H9 (cell line): ENCODE measurements at regions not wholly inside any gene's neighbourhood (a gene's known extent, or its start where the extent isn't known, plus 50 kb on each side); places are given as distances from the start of the nearest gene placed in this dataset.

Source experiments
- DNase-seq: peaks from one replicate; pipeline ENCODE4 v3.0.0-alpha.2; 2017
- H2AFZ ChIP-seq: one replicate; pipeline ENCODE4 v1.6.1; 2013; ENCODE audit warnings: mild to moderate bottlenecking, low read length, control low read depth, moderate library complexity
- H2AK5ac ChIP-seq: 2 replicates; pipeline ENCODE4 v1.6.1; 2013; ENCODE audit warnings: low read length, control low read depth, mixed read lengths; ENCODE audit not compliant: insufficient read length
- H2BK120ac ChIP-seq: one replicate; pipeline ENCODE4 v1.6.1; 2013; ENCODE audit warnings: low read depth, mild to moderate bottlenecking, low read length, control low read depth, inconsistent platforms; ENCODE audit not compliant: poor library complexity, severe bottlenecking
- H2BK12ac ChIP-seq: 2 replicates; pipeline ENCODE4 v1.6.1; 2013; ENCODE audit warnings: low read length, control low read depth, mixed read lengths, low read depth; ENCODE audit not compliant: insufficient read length
- H2BK15ac ChIP-seq: 2 replicates; pipeline ENCODE4 v1.6.1; 2013; ENCODE audit warnings: low read depth, low read length, control low read depth
- H2BK20ac ChIP-seq: one replicate; pipeline ENCODE4 v1.6.1; 2013; ENCODE audit warnings: low read depth, mild to moderate bottlenecking, low read length, control low read depth, inconsistent platforms; ENCODE audit not compliant: poor library complexity, severe bottlenecking
- H2BK5ac ChIP-seq: 2 replicates; pipeline ENCODE4 v1.6.1; 2013; ENCODE audit warnings: low read length, control low read depth, mixed read lengths; ENCODE audit not compliant: insufficient read length
- H3K14ac ChIP-seq: 2 replicates; pipeline ENCODE4 v1.6.1; 2013; ENCODE audit warnings: low read length, control low read depth; ENCODE audit not compliant: insufficient read depth
- H3K18ac ChIP-seq: 2 replicates; pipeline ENCODE4 v1.6.1; 2013; ENCODE audit warnings: low read depth, mild to moderate bottlenecking, mixed read lengths, low read length, control low read depth; ENCODE audit not compliant: insufficient read length
- H3K23ac ChIP-seq: 2 replicates; pipeline ENCODE4 v1.6.1; 2013; ENCODE audit warnings: low read length, control low read depth, mixed read lengths, low read depth; ENCODE audit not compliant: insufficient read length
- H3K23me2 ChIP-seq: 2 replicates; pipeline ENCODE4 v1.6.1; 2013; ENCODE audit warnings: low read depth, mild to moderate bottlenecking, mixed read lengths, low read length, control low read depth; ENCODE audit not compliant: insufficient read length, poor library complexity, severe bottlenecking
- H3K27ac ChIP-seq: 2 replicates; pipeline ENCODE4 v1.5.1; 2013; ENCODE audit warnings: low read length, control low read depth, mixed read lengths, low read depth; ENCODE audit not compliant: insufficient read length
- H3K27me3 ChIP-seq: 2 replicates; pipeline ENCODE4 v1.6.1; 2013; ENCODE audit warnings: low read length, control low read depth, inconsistent platforms; ENCODE audit not compliant: insufficient read depth
- H3K4ac ChIP-seq: 2 replicates; pipeline ENCODE4 v1.6.1; 2013; ENCODE audit warnings: low read depth, mild to moderate bottlenecking, control low read depth, inconsistent platforms, low read length, moderate library complexity
- H3K4me1 ChIP-seq: 2 replicates; pipeline ENCODE4 v1.6.1; 2013; ENCODE audit warnings: low read length, control low read depth, inconsistent platforms; ENCODE audit not compliant: insufficient read depth
- H3K4me2 ChIP-seq: 2 replicates; pipeline ENCODE4 v1.6.1; 2013; ENCODE audit warnings: low read length, control low read depth, mixed read lengths; ENCODE audit not compliant: insufficient read length, insufficient read depth
- H3K56ac ChIP-seq: 2 replicates; pipeline ENCODE4 v1.6.1; 2013; ENCODE audit warnings: low read depth, mild to moderate bottlenecking, mixed read lengths, low read length, control low read depth; ENCODE audit not compliant: insufficient read length
- H3K79me1 ChIP-seq: 2 replicates; pipeline ENCODE4 v1.6.1; 2013; ENCODE audit warnings: low read depth, mild to moderate bottlenecking, moderate library complexity, low read length, control low read depth, inconsistent platforms; ENCODE audit not compliant: insufficient read depth, poor library complexity, severe bottlenecking
- H3K79me2 ChIP-seq: 2 replicates; pipeline ENCODE4 v1.6.1; 2013; ENCODE audit warnings: low read length, control low read depth, inconsistent platforms; ENCODE audit not compliant: insufficient read depth
- H3K9ac ChIP-seq: 2 replicates; pipeline ENCODE4 v1.6.1; 2013; ENCODE audit warnings: low read length, control low read depth, mixed read lengths; ENCODE audit not compliant: insufficient read length; ENCODE audit errors: extremely low read depth
- H3K9me3 ChIP-seq: one replicate; pipeline ENCODE4 v1.6.1; 2013; ENCODE audit warnings: low read depth, low read length, inconsistent platforms; ENCODE audit not compliant: control insufficient read depth
- H3T11ph ChIP-seq: one replicate; pipeline ENCODE4 v1.6.1; 2013; ENCODE audit warnings: mild to moderate bottlenecking, low read length, control low read depth, inconsistent platforms
- H4K20me1 ChIP-seq: one replicate; pipeline ENCODE4 v1.6.1; 2013; ENCODE audit not compliant: control insufficient read depth, insufficient read length, insufficient read depth
- H4K5ac ChIP-seq: 2 replicates; pipeline ENCODE4 v1.6.1; 2013; ENCODE audit warnings: low read depth, mild to moderate bottlenecking, mixed read lengths, low read length, control low read depth; ENCODE audit not compliant: insufficient read length
- H4K8ac ChIP-seq: replicated peaks from 2 replicates; pipeline ENCODE4 v1.6.1; 2013; ENCODE audit warnings: low read length, control low read depth, mixed read lengths, low read depth; ENCODE audit not compliant: insufficient read length
- H4K91ac ChIP-seq: 2 replicates; pipeline ENCODE4 v1.6.1; 2013; ENCODE audit warnings: low read depth, mild to moderate bottlenecking, moderate library complexity, mixed read lengths, low read length, control low read depth; ENCODE audit not compliant: insufficient read length
- H3K27ac Mint-ChIP-seq, 3 experiments: 2 replicates in 2 of 3; 3 replicates in 1 of 3; pipeline ENCODE4 v1.8.0; 2020 to 2021; ENCODE audit warnings: mixed read lengths in 3 of 3, mild to moderate bottlenecking in 1 of 3, moderate library complexity in 1 of 3
- H3K27me3 Mint-ChIP-seq: 2 replicates; pipeline ENCODE4 v1.8.0; 2021; ENCODE audit warnings: low read depth, mild to moderate bottlenecking, moderate library complexity, mixed read lengths
- H3K36me3 Mint-ChIP-seq, 3 experiments: 2 replicates in 2 of 3; 3 replicates in 1 of 3; pipeline ENCODE4 v1.8.0; 2020 to 2021; ENCODE audit warnings: low read depth in 3 of 3, mixed read lengths in 3 of 3; ENCODE audit not compliant: insufficient read depth in 1 of 3
- H3K4me1 Mint-ChIP-seq, 2 experiments: 2 replicates each; pipeline ENCODE4 v1.8.0; 2020; ENCODE audit warnings: mixed read lengths in 2 of 2
- H3K4me3 Mint-ChIP-seq, 2 experiments: 2 replicates in 1 of 2; 3 replicates in 1 of 2; pipeline ENCODE4 v1.8.0; 2020 to 2021; ENCODE audit warnings: mild to moderate bottlenecking in 2 of 2, mixed read lengths in 2 of 2, moderate library complexity in 1 of 2
- H3K9me3 Mint-ChIP-seq, 2 experiments: 2 replicates in 1 of 2; 3 replicates in 1 of 2; pipeline ENCODE4 v1.8.0; 2020; ENCODE audit warnings: mild to moderate bottlenecking in 2 of 2, mixed read lengths in 2 of 2, moderate library complexity in 1 of 2
- WGBS: extraction: QIAGEN DNeasy Blood & Tissue Kit; methylation state at CpG from one replicate; pipeline ENCODE4 v1.1.7; 2013; ENCODE audit warnings: missing lambda C conversion rate, low lambda C conversion rate, mixed read lengths; ENCODE audit not compliant: insufficient read length; ENCODE audit errors: extremely low coverage; 5-methylcytosine and 5-hydroxymethylcytosine counted together
- TF ChIP-seq, protein P1 (sequence below): fragments of 200-600 bp; sonication (generic); conservative IDR thresholded peaks from 3 replicates; pipeline ENCODE4 v1.8.0; 2021; ENCODE audit warnings: antibody characterized with exemption, mild to moderate bottlenecking

DNA sequence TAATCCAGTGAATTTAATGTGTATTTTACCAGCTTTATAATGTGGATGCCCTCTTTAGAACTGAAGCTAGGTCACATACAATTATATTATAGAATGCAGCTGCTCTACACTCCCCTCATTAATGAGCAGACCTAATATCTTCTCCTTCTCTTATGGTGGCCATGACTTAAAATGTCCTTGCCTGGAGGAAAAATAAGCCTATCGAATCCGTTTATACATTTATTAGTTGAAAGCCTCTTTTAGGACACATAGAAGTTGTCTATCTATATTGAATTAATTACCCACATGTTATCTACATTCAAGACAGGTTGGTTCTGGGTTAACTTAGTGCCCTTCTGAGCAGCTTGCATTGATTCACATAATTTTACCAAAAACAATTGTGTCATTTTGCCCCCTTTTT is 1716.8 kb downstream of the HACE1 start:
- Mint-ChIP-seq H3K4me1 (no peaks in the 10 kb centered on the region), H3K27ac (no peak overlapping the region), H3K4me3 (no peak overlapping the region), H3K9me3 (no peaks in the 10 kb centered on the region), H3K36me3 (no peaks in the 10 kb centered on the region), H3K27me3 (no peaks in the 10 kb centered on the region)
- Histone ChIP-seq H2BK15ac (no peak overlapping the region), H2AK5ac (no peak overlapping the region), H4K91ac (no peak overlapping the region), H3K79me2 (no peaks in the 10 kb centered on the region), H3K23me2 (no peaks in the 10 kb centered on the region), H2BK120ac (no peak overlapping the region), H3K79me1 (no peaks in the 10 kb centered on the region), H3K23ac (no peak overlapping the region), H2BK5ac (no peak overlapping the region), H3T11ph (no peak overlapping the region), H3K9me3 (no peaks in the 10 kb centered on the region), H2AFZ (no peak overlapping the region), H3K14ac (no peak overlapping the region), H4K8ac (no peak overlapping the region), H2BK12ac (no peak overlapping the region), H2BK20ac (no peak overlapping the region), H3K27me3 (no peaks in the 10 kb centered on the region), H3K9ac (no peak overlapping the region), H3K4me1 (no peaks in the 10 kb centered on the region), H3K4me2 (no peak overlapping the region), H4K20me1 (no peaks in the 10 kb centered on the region), H3K4ac (no peak overlapping the region), H3K56ac (no peak overlapping the region), H4K5ac (no peak overlapping the region), H3K18ac (no peak overlapping the region), H3K27ac (no peak overlapping the region)
- no CpG with 5 or more reads among the region's 2 CpGs for WGBS
- TF ChIP-seq, protein P1, sequence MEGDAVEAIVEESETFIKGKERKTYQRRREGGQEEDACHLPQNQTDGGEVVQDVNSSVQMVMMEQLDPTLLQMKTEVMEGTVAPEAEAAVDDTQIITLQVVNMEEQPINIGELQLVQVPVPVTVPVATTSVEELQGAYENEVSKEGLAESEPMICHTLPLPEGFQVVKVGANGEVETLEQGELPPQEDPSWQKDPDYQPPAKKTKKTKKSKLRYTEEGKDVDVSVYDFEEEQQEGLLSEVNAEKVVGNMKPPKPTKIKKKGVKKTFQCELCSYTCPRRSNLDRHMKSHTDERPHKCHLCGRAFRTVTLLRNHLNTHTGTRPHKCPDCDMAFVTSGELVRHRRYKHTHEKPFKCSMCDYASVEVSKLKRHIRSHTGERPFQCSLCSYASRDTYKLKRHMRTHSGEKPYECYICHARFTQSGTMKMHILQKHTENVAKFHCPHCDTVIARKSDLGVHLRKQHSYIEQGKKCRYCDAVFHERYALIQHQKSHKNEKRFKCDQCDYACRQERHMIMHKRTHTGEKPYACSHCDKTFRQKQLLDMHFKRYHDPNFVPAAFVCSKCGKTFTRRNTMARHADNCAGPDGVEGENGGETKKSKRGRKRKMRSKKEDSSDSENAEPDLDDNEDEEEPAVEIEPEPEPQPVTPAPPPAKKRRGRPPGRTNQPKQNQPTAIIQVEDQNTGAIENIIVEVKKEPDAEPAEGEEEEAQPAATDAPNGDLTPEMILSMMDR = no peak
- no peak for DNase-seq
